ENCODE measurements at regions not wholly inside any gene's neighbourhood (a gene's known extent, or its start where the extent isn't known, plus 50 kb on each side); places are given as distances from the start of the nearest gene placed in this dataset.
A peak's percentile ranks its signal among the peaks of the same experiment; 100 is the strongest.

GRCh38 chr5:51018423-51018822, 352.0 kb downstream of the PARP8 start:
- intact Hi-C loops (cut with DNase I) = no loop called here
- ATAC-seq = no peak
- no peaks in the 10 kb centered on the region for H3K9me3 ChIP-seq

GRCh38 chr5:51024263-51024662, 357.8 kb downstream of the PARP8 start:
- Histone ChIP-seq H3K4me3 (no peak overlapping the region), H3K9me3 (no peaks in the 10 kb centered on the region), H3K27me3 (no peaks in the 10 kb centered on the region), H3K27ac (no peak overlapping the region), H3K36me3 (no peaks in the 10 kb centered on the region), H3K4me1 (no peaks in the 10 kb centered on the region)
- no peak for TF ChIP-seq CTCF (IDR thresholded peaks at IDR 0.05)
- DNase-seq (no peak), ATAC-seq (no peak)
- intact Hi-C loops (cut with DNase I) = no loop called here

More at GRCh38 chr5:51018423-51018822, 352.0 kb downstream of the PARP8 start:
- no peak for TF ChIP-seq CTCF (IDR thresholded peaks at IDR 0.05)
- no peak overlapping the region for H3K4me3 ChIP-seq
- no peaks in the 10 kb centered on the region for H3K36me3 ChIP-seq
- no peak for DNase-seq
- H3K4me1 ChIP-seq = no peaks in the 10 kb centered on the region
- H3K27me3 ChIP-seq = no peaks in the 10 kb centered on the region
- H3K27ac ChIP-seq = no peak overlapping the region

- DNase-seq (no peak), ATAC-seq (no peak)
- Histone ChIP-seq H3K27ac (no peak overlapping the region), H3K4me1 (no peaks in the 10 kb centered on the region), H3K9me3 (no peaks in the 10 kb centered on the region), H3K36me3 (no peaks in the 10 kb centered on the region), H3K27me3 (no peaks in the 10 kb centered on the region), H3K4me3 (no peak overlapping the region)
- intact Hi-C loops (cut with DNase I) = no loop called here
- TF ChIP-seq CTCF (IDR thresholded peaks at IDR 0.05) = no peak
Measured at GRCh38 chr5:51027271-51027670, 356.0 kb upstream of the ISL1 start.

- no peaks in the 10 kb centered on the region for H3K27me3 ChIP-seq
- intact Hi-C loops (cut with DNase I) = no loop called here
- no peak overlapping the region for H3K27ac ChIP-seq
- ATAC-seq (no peak), DNase-seq (no peak)
- TF ChIP-seq CTCF (IDR thresholded peaks at IDR 0.05) = no peak
- H3K9me3 ChIP-seq = no peaks in the 10 kb centered on the region
- H3K4me3 ChIP-seq = no peak overlapping the region
- no peaks in the 10 kb centered on the region for H3K4me1 ChIP-seq
- H3K36me3 ChIP-seq = no peaks in the 10 kb centered on the region
Measured at GRCh38 chr5:51028394-51028793, 354.9 kb upstream of the ISL1 start.

- H3K27me3 ChIP-seq = no peaks in the 10 kb centered on the region
- no peaks in the 10 kb centered on the region for H3K4me1 ChIP-seq
- no peak for TF ChIP-seq CTCF (IDR thresholded peaks at IDR 0.05)
- H3K36me3 ChIP-seq = no peaks in the 10 kb centered on the region
- DNase-seq = peak in 1 of 4 donors; percentile 3
- intact Hi-C loops (cut with DNase I) = no loop called here
- no peaks in the 10 kb centered on the region for H3K9me3 ChIP-seq
- no peak overlapping the region for H3K4me3 ChIP-seq
- peak; percentile 68 for ATAC-seq
- H3K27ac ChIP-seq = no peak overlapping the region
Measured at GRCh38 chr5:51033215-51033614, 350.0 kb upstream of the ISL1 start.

Measured in left lung (tissue), 4 donors.